ENCODE measurements at regions not wholly inside any gene's neighbourhood (a gene's known extent, or its start where the extent isn't known, plus 50 kb on each side); places are given as distances from the start of the nearest gene placed in this dataset.

- no peak overlapping the region for H3K4me3 ChIP-seq (replicated peaks in 1 of 3)
- no peaks in the 10 kb centered on the region for H3K36me3 ChIP-seq
- 94 to 100% methylated on average over 1 of the region's 1 CpG for WGBS, 2 donors
Observed at GRCh38 chr6:142635130-142635529, 309.8 kb downstream of the HIVEP2 start.

GRCh38 chr6:142637624-142638351 lies 307.2 kb downstream of the HIVEP2 start:
- Histone ChIP-seq H3K4me1 (no peaks in the 10 kb centered on the region), H3K36me3 (no peaks in the 10 kb centered on the region), H3K27me3 (no peaks in the 10 kb centered on the region), H3K4me3 (replicated peaks in 1 of 3) (no peak overlapping the region), H3K27ac (no peak overlapping the region), H3K9me3 (no peaks in the 10 kb centered on the region)
- no peak for DNase-seq
- 89 to 90% methylated on average over 10 of the region's 10 CpGs for WGBS, 2 donors
- intact Hi-C loops (cut with DNase I): no loop called here
- TF ChIP-seq CTCF (IDR thresholded peaks at IDR 0.05): no peak
- TF ChIP-seq POLR2A (IDR thresholded peaks at IDR 0.05): no peak

More at GRCh38 chr6:142635130-142635529, 309.8 kb downstream of the HIVEP2 start:
- Histone ChIP-seq H3K27ac (no peak overlapping the region), H3K9me3 (no peaks in the 10 kb centered on the region), H3K27me3 (no peaks in the 10 kb centered on the region), H3K4me1 (no peaks in the 10 kb centered on the region)
- no peak for DNase-seq
- intact Hi-C loops (cut with DNase I): no loop called here
- TF ChIP-seq CTCF (IDR thresholded peaks at IDR 0.05) (no peak), POLR2A (IDR thresholded peaks at IDR 0.05) (no peak)

GRCh38 chr6:142642651-142643050 lies 302.3 kb downstream of the HIVEP2 start:
- no peaks in the 10 kb centered on the region for H3K36me3 ChIP-seq
- H3K4me1 ChIP-seq: no peaks in the 10 kb centered on the region
- intact Hi-C loops (cut with DNase I): no loop called here
- H3K27ac ChIP-seq: no peak overlapping the region
- H3K9me3 ChIP-seq: no peaks in the 10 kb centered on the region
- no peaks in the 10 kb centered on the region for H3K27me3 ChIP-seq
- no peak for DNase-seq
- no peak overlapping the region for H3K4me3 ChIP-seq (replicated peaks in 1 of 3)
- TF ChIP-seq CTCF (IDR thresholded peaks at IDR 0.05) (no peak), POLR2A (IDR thresholded peaks at IDR 0.05) (no peak)
- WGBS, 2 donors: 83 to 88% methylated on average over 1 of the region's 1 CpG

- Histone ChIP-seq H3K27me3 (no peaks in the 10 kb centered on the region), H3K9me3 (no peaks in the 10 kb centered on the region), H3K27ac (no peak overlapping the region), H3K4me1 (no peaks in the 10 kb centered on the region), H3K36me3 (no peaks in the 10 kb centered on the region), H3K4me3 (replicated peaks in 1 of 3) (no peak overlapping the region)
- TF ChIP-seq POLR2A (IDR thresholded peaks at IDR 0.05) (no peak), CTCF (IDR thresholded peaks at IDR 0.05) (no peak)
- 87 to 88% methylated on average over 3 of the region's 3 CpGs for WGBS, 2 donors
- intact Hi-C loops (cut with DNase I): no loop called here
- no peak for DNase-seq
Observed at GRCh38 chr6:142644866-142645265, 300.1 kb downstream of the HIVEP2 start.

- 86 to 91% methylated on average over 2 of the region's 2 CpGs for WGBS, 2 donors
- DNase-seq: no peak
- no peak for TF ChIP-seq POLR2A (IDR thresholded peaks at IDR 0.05)
- TF ChIP-seq CTCF (IDR thresholded peaks at IDR 0.05): no peak
Observed at GRCh38 chr6:142645663-142646062, 299.3 kb downstream of the HIVEP2 start.

More at GRCh38 chr6:142645663-142646062, 299.3 kb downstream of the HIVEP2 start:
- Histone ChIP-seq H3K4me1 (no peaks in the 10 kb centered on the region), H3K4me3 (replicated peaks in 1 of 3) (no peak overlapping the region), H3K27me3 (no peaks in the 10 kb centered on the region), H3K36me3 (no peaks in the 10 kb centered on the region), H3K9me3 (no peaks in the 10 kb centered on the region), H3K27ac (no peak overlapping the region)
- intact Hi-C loops (cut with DNase I): no loop called here

All from thyroid gland (tissue), 4 donors.